Stimulated activated CD8-positive, alpha-beta memory T cell treated with anti-CD3 and anti-CD28 coated beads, Interleukin-4, amount 100 ng/mL, for 4 hours (primary cell): ENCODE measurements at regions not wholly inside any gene's neighbourhood (a gene's known extent, or its start where the extent isn't known, plus 50 kb on each side); places are given as distances from the start of the nearest gene placed in this dataset.
"Not testable (repeated sequence)": the region's sequence is repeated elsewhere in the genome, so short reads cannot be mapped to it uniquely, and the experiment has no call there.

Experiments
- DNase-seq, 2 donors: peaks; one replicate each; pipeline ENCODE4 v3.0.0-alpha.2; 2020; ENCODE audit warnings: low read depth in 2 of 2, low spot score in 1 of 2

DNA sequence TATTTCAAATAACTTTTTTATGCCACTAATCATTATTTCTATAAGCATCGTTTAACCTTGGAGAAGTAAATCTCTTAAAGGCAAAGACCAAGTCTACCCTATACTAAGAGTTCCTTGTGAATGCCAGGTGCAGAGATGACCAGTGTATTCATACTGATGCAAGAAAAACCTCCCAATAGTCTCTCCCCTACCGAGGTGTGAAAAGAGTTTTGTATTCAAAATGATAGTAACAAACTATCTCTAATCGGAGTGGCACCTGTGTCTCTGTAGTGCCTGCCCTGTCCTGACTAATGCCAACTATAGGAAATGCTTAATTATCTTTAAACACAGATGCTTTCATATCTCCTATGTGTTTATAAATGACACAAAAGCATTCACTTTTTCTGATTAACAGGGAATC lies 798.5 kb downstream of the TRIB2 start:
- DNase-seq = no peak

DNA sequence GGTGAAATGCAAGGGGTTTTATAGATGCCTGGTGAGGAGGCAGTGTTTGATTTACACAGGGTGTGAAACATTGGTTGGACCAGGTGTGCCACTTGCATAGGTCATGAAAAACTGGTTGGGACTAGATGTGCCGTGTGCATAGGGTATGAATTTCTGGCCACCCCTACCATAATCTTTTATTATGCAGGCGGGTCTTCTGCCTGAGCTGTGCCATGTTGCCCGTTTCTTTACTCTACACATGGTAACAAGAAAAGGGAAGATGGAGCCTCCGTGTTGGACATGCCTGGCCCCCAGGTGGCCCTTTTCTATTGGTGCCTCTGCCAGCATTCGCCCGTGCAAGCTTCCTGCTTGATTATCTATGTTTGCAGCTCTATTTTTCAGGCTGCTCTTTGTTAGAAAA lies 805.4 kb downstream of the TRIB2 start:
- no peak for DNase-seq

GRCh38 chr2:13522917-13523821 lies 806.4 kb downstream of the TRIB2 start:
- no peak for DNase-seq

DNA sequence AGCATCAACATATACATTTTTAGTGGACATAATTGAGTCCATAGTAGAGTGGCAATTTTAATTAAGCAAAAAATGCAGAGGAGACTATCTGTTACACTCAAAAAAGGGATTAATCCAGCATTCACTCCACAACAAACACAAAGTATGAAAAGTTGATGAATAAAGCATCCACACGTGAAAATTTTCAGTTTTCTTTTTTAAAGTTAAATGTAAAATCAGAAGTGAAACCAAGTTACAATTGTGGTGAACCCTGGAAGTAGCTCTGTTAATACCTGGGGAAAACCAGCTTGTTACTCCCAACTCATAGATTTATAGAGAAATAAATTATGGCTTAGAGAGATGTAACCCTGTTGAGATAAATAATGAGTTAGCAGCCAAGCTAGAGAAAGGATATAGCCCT lies 807.8 kb downstream of the TRIB2 start:
- no peak for DNase-seq

DNA sequence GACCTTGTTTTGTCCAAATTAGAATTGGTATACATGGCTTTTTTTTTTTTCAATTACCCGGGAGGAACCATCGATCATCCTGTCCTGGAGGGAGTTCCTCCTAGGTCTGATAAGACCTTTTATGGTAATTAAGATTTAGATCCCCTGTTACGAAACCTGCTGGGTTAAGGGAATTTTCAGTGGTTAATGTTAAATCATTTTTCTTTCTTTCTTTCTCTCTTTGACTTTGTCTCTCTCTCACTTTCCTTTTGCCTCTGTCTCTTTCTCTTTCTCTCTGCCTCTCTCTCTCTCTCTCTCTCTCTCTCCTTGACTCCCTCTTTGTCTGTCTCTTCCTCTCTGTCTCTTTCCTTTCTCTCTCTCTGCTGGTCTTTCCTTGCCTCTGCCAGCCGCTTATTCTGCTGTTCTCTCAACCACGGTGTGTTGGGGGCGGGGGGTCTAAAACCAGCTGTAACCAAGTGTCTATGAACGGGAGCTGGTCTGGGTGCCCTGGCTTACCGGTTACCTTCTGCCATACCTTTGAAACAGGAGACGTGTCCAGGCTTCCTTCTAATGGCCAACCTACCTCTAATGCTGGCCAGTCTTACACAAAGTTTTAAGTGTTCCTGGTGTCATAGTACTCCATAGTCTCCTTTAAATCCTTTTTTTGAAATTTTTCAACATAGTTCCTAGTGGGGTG lies 815.1 kb downstream of the TRIB2 start:
- DNase-seq = not testable (repeated sequence)

DNA sequence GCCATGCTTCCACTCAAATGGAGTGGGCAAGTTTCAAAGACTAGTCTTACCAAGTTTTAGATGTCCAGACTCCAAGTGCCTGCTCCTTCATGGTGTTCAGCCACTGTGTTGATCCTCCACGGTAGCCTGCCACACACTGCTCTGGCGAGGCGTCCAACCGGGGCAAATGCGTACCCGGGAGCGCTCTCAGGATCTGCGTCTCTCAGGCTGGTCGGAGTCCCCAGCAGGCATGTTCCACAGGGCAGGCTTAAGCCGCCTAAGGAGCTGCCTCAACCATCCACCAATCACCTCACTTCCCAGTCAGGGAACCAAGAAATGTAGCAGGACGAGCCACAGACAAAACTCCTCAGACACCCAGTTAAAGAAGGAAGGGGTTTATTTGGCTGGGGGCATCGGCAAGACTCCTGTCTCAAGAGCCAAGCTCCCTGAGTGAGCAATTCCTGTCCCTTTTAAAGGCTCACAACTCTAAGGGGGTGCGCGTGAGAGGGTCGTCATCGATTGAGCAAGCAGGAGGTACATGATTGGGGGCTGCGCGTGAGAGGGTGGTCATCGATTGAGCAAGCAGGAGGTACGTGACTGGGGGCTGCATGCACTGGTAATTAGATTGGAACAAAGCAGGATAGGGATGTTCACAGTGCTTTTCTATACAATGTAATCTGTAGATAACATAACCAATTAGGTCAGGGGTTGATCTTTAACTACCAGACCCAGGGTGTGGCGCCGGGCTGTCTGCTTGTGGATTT lies 816.2 kb downstream of the TRIB2 start:
- DNase-seq = not testable (repeated sequence)

- no peak for DNase-seq
Observed at GRCh38 chr2:13533524-13533922, 816.8 kb downstream of the TRIB2 start.

DNA sequence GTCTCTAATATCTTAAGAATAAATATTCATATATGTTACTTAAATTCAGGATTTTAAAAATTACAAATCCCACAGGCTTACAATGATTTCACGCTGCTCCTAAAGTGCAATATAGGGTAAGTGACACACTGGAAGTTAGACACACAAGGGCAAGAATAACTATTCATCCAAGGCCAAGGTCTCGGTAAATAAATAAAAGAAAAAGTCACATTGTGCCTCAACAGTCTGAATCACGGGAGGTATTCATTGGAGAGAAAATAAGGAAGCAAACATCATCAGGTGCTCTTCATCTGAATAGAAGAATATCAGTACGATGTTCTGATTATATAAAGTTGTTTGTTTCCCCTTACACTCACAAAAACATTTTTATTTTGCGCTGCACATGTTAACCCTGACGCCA lies 820.2 kb downstream of the TRIB2 start:
- DNase-seq = no peak

DNA sequence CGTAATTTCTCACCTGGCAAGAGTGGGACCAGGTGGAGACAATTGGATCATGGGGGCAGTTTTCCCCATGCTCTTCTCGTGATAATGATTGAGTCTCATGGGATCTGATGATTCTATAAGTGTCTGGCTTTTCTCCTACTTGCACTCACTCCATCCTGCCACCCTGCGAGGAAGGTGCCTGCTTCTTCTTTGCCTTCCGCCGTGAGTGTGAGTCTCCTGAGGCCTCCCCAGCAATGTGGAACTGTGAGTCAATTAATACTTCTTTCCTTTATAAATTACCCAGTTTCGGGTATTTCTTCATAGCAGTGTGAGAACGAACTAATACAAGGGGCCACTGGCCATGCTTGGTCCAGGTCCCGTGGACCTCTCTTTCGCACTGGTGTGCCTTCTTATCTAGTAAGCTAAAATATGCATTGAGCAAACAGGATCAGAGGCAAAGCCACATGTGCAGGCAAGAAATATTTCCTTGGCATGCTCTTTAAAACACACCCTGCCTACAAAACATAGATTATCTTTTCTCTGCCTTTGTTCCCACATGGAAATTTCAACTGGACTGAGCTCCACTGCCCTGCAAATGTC lies 821.1 kb downstream of the TRIB2 start:
- no peak for DNase-seq

DNA sequence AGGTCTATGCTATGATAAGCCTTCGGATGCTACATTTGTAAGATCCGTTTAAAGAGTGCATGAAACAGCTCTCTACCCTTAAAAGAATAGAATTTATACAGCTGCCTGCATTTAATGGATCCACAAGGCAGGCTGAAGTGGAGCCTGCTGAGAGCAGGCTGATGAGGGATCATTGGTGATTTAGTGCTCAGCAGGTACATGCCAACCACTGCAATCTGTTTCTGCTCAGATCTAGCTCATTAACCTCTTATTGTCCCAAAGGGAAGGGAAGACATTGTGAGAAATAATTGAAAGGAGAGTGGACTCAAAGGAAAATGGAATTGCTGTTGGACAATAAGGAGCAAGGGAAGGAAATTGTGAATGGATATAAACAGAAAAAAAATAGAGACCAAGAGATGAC lies 822.6 kb downstream of the TRIB2 start:
- DNase-seq = no peak

- DNase-seq = no peak
Observed at GRCh38 chr2:13542061-13542460, 825.3 kb downstream of the TRIB2 start.

DNA sequence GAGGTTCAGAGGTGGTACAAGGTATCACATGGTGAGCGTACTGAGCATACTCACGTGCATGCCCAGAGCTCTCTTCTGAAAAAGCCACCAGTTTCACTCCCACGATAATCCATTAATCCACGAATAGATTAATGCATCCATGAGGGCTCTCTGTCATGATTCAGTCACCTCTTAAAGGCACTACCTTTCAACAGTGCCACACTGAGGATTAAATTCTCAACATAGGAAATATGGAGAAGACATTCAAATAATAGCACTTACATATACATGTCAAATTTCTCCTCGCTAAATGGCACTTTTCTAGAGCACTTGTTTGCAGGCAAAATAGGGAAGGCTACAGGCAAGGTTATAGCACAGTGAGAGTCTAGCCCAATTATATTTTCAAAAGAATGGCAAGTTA lies 825.9 kb downstream of the TRIB2 start:
- DNase-seq = no peak

DNA sequence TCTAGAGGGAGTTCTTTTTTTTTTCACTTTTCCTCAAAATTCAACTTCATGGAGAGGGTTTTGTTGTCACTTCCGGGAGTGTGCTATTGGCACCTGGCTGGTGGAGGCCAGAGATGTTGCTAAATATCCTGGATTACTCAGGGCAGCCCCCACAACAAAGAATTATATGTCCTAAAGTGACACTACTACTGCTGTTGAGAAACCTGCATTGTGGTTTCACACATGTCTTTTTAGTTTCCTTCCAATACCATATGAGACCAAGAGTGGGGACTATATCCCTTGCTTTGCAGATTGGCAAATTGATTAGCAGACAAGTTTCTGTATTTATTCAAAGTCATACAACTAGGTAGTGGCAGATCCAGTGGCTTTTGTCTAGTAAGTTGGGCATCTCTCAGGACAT lies 826.8 kb downstream of the TRIB2 start:
- DNase-seq = no peak

DNA sequence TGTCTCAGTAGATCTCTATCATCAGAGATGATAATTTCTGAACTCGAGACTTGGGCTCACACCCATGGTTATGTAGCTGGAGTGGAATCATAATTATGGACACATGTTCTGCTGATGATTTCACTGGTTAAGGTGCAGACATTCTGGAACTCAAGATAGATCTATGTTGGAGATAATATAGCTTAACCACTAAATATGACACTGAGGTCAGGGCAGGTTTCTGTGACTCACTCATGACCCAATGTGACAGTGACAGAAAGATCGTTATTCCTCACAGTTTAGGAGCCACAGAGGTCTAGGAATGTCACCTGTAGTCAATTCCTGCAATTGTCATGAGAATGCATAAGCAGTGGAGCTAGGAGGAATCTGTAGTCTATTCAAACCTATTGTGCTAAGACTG lies 828.6 kb downstream of the TRIB2 start:
- DNase-seq = no peak

DNA sequence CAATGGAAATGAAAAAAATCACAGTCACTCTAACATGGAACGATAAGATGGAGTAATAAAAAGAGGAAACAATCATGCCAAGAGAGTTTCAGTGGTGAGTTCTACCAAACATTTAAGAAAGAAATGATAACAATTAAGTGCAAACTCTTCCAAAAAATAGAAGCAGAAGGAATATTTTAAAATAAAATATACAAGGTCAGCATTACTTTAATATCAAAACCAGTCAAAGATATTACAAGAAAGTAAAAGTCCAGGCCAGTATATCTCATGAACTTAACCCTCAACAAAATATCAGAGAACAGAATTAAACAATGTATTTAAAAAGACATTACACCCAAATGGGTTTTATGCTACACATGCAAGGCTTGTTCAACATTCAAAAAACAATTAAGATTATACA lies 829.4 kb downstream of the TRIB2 start:
- DNase-seq = no peak

GRCh38 chr2:13550285-13551231 lies 833.8 kb downstream of the TRIB2 start:
- DNase-seq = no peak

GRCh38 chr2:13558368-13558767 lies 841.6 kb downstream of the TRIB2 start:
- DNase-seq = no peak

DNA sequence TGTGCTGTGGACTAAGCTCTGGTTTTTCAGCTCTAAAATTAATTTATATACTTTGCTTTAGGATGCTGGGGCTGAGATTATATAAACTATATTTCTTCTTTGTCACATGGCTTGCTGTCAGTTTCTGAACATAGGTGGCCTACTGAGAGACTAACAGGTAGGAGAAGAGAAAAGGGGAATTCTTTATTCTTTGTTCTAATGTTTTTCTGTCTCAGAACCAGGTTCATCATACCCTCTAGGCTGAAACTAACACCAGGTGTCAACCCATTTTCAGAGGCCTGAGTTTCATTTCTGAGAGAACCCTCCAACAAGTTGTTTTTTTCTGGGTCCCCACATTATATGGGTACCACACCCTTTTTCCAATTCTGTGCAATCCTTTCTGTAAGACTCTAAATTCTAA lies 843.6 kb downstream of the TRIB2 start:
- DNase-seq = no peak

DNA sequence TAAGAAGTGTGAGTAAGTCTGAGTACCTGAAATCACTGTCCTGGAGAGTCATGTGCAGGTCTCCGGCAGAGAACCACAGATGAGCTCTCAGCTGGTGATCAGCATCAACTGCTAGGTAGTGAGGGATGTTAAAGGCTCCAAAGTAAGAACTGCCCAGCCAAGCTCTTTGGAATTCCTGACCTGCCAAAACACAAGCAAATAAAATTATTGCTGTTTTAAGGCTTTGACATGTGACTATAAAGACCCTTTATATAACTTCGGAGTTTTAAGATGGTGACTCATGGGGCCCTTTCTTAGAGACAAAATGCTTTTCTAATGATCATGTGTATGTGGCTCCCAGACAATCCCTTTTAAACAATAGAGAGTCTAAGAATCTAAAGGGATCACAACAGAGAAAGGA lies 855.7 kb downstream of the TRIB2 start:
- DNase-seq = no peak

DNA sequence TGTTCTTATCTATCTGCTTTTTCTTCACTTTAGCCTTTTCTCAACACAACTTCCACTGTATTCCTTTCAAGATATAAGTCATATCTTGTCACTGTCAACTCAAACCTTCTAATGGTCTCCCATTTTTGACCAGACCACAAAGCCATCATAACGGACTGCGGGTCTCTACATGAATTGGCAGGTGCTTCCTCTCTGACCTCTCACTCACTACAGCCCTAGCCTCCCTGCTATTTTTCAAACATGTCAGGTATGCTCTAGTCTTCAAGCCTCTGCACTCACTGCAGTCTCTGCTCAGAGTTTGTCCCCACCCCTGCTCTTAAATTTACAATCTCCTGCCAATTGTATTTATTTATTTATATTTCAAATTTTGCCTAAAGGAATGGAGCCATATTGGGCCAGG lies 858.1 kb downstream of the TRIB2 start:
- DNase-seq = no peak
